Activated naive CD4-positive, alpha-beta T cell (primary cell): ENCODE measurements at regions not wholly inside any gene's neighbourhood (a gene's known extent, or its start where the extent isn't known, plus 50 kb on each side); places are given as distances from the start of the nearest gene placed in this dataset.
"Not testable (repeated sequence)": the region's sequence is repeated elsewhere in the genome, so short reads cannot be mapped to it uniquely, and the experiment has no call there.

Experiments used
- DNase-seq, 4 experiments: peaks; one replicate each; lab custom pipeline; 2025; lab: John Stamatoyannopoulos, UW

DNA sequence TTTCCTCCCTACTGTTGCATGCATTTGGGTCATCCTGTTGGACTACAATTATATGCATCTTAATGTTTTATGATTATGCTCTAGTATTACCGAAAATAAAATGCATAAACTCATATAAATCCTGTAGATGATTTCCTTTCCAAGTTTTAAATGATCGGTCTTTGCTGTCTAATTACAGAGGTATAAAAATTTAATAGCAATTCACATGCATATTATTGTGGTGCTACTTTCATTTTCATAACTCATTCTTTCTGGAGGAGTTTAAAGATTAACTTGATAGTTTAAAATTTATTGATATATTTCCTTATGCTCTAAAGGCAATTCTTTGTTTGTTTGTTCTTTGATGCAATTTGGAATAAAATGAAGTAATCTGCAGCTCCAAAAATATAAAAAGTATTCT, 1475.1 kb downstream of the MAT2B start:
- no peak for DNase-seq

DNA sequence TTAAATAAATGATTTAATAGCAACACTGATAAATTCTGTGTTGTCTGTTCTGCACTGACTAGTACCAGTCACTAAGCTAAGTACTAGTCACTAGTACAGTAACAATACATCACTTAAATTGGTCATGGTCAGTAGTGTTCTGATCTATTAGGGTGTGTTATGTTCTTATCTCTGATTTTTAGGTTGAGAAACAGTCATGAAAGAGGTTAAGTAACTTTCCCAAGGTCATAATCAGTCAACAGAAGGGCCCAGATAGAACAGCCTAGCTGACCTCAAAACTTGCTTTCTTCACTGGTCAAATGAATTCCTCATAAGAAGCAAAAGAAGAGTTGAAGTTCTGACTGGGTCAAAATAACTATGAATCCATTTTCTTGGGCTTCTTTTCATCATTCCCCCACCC, 1492.7 kb downstream of the MAT2B start:
- no peak for DNase-seq

DNA sequence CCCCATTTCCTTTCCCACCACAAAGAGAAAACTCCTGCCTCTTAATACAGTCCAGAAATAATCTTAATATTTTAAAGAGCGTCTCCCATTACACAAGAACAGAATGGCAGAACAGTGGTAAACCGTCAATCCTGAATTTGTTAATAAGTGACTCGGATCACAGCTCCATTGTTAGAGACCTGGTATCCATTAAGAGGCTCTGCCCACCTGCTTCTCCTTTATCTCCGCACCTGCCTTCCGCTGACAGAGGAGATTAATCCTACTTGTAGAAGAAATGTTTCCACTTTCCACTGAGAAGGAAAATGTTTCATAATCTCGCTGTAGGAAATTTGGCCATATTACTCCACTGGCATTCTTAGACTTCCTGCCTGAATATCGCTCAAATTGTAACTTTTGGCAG, 1493.2 kb downstream of the MAT2B start:
- DNase-seq, result no peak

DNA sequence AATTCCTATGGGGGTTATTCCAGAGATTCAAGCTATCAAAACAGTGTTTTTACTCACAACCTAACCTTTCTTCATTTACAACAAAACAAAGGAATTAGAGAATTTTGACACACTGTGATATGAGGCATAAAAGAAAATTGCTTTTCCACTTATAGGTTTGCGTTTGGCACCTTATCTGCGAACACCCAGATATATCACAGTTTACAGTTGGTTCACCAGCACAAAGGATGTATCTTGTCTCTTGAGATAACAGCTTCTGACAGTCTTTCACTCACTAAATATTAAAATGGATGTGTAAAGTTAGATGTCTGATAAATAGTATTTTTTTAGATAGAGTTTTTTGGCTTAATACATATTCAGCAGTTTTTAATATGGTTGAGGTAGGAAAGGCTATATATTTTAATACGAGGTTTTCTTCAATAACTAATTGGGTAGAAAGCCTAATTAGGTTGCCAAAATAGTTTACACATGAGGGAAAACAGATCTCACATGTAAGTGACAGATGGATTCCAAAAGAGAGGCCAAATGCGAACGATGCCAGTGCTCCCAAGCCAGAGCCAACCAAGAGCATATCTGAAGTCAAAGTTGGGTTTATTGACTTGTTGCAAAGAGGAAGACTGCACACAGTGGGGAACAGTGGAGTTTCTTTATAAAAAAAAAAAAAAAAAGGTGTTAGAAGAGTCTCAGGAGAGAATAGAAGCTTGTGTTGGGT, 1495.2 kb downstream of the MAT2B start:
- DNase-seq, result no peak

DNA sequence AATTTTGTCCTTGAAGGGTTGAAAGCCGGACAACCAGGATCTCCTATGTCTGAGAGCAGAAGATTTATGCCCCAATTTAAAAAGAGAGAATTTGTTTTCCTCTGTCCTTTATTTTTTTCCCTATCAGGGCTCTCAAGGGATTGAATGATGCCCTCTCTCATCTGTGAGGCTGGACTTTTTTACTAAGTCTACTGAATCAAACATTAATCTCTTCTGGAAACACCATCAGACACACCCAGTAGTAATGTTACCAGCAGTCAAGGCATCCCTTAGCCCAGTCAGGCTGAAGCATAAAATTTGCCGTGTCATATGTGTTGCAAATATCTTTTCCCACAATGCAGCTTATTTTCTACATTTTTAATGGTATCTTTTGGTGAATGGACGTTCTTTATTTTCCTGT, 1497.9 kb downstream of the MAT2B start:
- DNase-seq, result no peak

DNA sequence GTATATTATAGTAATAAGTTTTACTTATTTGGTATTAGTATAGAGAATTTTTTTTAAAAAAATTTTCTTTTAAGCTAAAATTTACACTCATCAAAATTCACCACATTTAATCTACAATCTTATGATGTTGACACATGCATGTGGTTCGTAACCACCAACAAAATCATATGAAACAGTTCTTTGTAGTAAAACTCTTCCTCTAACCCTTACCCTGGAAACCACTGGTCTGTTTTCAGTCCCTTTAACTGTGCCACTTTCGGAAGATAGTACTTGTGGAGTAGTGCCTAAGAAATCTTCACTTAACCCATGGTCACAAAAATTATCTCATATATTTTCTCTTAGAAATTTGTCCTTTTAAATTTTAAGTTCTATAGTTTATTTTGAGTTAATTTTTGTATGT, 1498.8 kb downstream of the MAT2B start:
- DNase-seq, result no peak

DNA sequence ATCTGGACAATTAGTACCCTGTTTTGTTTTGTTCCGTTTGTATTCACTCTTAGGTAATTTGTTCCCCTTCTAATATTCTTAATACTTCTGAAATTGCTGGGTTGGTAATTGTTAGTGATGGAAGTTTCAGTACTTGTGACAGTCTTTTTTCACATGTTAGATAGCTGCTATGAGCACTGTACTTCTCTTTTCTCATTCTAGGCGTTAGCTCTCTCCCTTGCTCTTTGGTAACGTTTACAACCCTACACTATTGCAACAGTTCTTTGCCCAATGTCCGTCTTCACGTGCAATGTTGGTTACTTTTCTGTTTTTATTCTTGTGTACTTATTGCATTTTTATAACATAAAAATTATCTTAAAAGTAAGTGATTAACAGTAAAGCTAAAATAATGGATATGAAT, 1509.0 kb downstream of the MAT2B start:
- DNase-seq, result no peak

DNA sequence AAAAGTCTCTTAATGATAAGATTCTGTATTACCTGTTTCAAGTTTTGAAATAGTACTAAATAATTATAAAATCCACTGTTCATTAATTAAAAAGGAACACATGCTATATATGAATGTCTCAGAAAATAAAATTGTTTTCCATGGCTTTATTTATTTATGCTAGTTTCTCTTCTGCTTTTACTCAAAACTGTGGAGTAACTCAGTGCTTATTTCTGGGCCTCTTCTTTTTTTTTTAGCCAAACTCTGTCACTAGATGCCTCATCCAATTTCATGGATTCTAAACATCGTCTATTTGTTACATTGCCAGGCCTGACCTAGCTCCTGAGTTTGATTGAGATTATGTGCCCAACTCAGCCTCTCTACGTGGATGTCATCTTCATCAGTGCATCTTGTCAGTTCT, 1509.7 kb downstream of the MAT2B start:
- DNase-seq, result no peak

DNA sequence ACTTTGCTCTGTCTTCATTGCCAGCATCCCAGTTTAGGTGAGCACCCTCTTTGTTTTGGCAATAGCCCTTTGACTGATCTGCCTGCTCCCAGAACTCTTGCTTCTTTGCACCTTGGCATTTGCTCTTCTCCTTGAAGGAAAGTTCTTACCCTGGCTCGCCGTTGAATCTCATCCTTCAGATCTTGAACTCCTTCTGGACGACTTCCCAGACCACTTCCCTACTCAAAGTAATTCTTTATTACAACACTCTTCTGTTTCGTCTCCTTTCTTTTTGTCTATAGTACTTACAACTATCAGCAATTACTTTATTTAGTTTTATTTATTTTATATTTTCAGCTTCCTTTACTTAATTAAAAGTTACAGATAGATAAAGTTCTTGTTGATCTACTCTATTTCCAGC, 1510.1 kb downstream of the MAT2B start:
- DNase-seq, result no peak

DNA sequence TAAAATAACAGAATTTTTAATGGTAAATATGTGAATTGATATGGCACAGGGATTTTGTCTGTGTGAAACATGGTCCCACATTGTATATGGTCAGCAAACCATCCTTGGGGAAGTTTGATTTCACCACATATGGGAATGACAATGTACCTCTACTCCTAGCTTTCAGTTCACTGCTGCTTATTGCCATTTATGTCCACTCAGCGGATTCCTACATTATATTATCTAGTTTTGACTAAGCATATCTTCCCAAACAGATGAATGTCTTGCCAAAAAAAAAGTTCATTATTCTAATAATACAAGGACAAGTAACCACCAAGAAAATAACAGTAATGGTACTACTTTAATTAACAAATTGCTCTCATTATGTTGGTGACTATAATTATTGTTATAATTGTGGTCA, 1521.6 kb downstream of the MAT2B start:
- no peak for DNase-seq

DNA sequence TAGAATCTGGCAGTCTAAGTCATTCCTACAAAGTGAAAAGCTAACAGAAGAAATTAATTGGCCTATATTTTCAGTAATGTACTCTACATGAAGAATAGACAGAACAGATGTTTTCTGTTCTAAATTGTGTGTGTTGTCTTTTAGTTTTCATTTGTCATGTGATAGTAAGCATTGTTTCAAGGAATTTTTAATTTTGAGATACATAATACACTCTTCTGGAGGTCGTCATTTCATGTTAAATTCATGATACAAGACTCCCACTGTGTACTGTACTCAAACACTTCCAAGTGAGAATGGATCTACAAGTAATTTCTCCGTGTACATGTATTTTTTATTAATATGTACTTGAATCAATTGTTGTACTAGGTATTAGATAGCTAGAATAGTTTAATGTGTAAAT, 1522.9 kb downstream of the MAT2B start:
- no peak for DNase-seq

DNA sequence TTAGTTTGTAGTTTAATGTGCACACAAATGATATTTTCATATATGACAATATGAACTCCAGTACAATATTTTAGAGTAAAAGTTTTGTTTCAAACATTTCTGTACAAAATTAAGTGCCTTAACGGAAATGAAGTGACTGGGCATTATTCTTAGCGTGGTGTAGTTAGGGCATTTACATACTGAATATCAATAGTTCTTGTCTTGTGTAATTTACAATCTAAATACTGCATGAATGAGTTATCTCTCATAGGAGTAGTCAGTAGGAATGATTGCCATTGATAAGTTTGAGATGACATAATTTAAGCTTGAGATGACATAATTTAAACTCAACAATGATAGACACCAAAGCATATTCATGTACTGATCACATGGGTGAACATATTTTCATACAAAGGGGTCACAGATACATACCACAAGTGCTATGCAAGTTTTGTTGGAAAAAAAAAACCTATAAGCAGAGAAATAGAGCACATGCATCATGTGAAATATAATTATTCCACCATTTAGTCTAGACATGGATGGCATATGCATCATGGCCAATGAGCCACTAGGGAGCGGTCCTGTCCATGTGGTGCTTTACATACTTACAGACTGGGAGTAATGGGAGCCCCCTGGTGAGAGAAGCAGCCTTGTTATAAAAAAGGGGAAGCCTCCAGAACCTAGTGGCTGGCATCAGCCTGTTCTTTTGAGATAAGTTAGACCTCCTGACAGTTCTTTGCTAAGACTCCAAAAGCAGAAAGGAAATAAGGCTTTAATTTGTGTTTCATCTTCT, 1523.9 kb downstream of the MAT2B start:
- DNase-seq, result no peak

DNA sequence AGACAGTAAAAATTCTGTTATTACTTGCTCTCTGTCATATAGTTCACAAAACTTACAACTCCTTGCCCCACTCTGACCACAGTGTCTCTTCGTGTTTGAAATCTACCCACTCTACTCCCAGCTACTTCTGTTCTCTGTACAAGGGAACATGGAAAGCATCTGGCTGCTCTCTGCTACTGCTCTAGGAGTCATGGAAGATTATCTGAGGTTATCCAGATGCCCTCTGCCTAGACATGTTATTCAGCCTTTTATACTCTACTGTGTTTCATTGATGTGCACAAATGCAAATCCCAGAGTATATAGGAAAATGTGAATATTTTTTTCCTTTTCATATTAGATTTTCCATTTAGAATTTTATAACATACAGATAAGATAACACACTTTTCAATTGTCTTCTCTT, 1525.6 kb downstream of the MAT2B start:
- DNase-seq, result no peak

DNA sequence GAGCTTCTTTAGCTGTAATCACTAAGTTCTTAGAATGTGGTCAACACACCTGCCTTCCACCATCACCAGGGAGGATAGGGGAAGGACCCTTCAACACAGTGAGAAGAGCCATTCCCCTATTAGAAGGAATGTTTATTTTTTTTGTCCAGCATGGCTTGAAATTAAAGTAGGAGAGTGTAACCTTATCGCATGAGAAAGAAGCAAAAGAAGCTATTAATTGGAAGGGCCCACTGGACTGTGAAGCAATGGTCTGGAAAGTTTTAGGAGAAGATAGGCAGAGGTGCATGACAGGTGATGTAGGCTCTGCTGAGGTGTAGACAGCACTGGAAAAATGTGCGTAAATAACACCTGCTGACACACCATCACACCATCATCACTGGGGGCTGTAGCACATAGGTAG, 1526.0 kb downstream of the MAT2B start:
- DNase-seq, result no peak

DNA sequence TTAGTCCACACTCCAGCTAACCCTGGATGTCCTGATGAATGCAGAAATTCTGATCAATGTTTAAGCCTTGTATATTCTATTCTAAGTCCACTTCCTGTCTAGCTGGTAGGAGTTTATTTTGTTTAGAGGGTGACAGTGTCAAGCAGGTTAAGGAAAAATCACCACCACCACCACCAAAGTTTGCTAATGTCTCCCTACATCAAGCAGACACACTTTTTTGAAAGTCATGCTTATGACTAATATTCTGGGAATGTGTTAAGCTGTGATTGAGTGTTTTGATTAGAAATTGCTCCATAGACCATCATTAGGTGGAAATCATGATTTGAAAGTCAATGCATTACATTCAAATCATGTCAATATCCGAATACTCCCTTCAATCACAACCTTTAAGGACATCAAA, 1530.1 kb downstream of the MAT2B start:
- DNase-seq, result no peak

DNA sequence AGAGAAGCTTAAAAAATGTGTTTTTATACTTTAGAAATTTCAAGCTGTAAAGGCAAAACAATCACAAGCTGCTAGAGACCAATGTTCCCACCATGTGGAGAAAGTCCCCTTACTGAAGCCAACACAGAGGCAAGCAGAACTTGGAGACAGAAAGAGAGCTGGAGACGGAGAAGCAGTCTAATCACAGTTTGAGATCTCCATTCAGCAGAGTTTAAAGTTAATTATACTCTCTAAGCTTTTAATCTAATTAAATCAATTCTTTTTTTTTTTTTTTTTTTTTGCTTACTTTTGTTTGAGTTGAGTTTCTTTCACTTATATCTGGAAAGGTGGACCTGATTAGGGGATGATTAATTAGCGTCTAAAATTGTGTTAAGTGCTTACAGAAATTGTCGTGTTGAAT, 1534.3 kb downstream of the MAT2B start:
- DNase-seq, result no peak

DNA sequence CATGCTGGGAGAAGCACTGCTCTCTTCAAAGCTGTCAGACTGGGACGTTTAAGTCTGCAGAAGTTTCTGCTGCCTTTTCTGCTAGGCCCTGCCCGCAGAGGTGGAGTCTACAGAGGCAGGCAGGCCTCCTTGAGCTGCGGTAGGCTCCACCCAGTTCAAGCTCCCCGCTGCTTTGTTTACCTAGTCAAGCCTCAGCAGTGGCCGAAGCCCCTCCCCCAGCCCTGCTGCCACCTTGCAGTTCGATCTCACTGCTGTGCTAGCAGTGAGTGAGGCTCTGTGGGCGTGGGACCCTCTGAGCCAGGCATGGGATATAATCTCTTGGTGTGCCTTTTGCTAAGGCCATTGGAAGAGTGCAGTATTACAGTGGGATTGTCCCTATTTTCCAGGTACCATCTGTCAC, 1540.5 kb downstream of the MAT2B start:
- not testable (repeated sequence) for DNase-seq

DNA sequence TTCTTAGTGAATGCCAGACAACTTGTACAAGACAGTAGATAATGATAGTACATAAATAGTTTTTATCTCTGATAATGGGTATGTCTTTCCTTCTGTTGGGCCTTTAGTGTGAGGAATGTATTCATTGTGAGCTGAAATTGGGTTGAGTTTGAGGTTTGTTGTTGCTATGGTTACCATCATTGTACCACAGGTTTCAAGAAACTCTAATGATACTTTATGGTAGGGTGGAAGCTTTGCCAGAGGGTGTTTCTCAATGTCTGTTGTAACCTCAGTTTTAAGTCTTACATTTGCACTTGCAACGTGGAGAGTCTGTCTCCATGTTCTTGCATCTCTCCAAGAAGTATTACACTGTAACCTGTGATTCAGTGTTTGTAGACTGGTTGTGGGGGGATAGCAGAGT, 1550.1 kb downstream of the MAT2B start:
- DNase-seq, result no peak

DNA sequence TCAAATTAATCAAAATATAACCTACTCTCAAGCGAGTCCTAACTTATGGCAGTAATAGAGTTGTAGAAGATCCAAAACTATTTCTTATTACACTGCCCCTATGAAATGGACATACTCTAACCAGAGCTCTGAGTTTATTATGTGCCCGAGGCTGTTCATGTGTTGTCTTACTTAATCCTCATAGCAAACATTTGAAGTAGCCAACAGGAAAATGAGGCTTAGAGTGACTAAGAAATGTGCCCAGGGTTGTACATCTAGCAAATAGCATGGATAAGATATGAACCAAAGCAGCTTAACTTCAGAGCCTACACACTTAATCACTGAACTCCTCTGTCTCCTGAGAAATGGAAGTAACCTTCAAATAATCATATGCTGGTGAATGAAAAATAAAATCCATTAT, 1551.7 kb downstream of the MAT2B start:
- DNase-seq, result no peak

DNA sequence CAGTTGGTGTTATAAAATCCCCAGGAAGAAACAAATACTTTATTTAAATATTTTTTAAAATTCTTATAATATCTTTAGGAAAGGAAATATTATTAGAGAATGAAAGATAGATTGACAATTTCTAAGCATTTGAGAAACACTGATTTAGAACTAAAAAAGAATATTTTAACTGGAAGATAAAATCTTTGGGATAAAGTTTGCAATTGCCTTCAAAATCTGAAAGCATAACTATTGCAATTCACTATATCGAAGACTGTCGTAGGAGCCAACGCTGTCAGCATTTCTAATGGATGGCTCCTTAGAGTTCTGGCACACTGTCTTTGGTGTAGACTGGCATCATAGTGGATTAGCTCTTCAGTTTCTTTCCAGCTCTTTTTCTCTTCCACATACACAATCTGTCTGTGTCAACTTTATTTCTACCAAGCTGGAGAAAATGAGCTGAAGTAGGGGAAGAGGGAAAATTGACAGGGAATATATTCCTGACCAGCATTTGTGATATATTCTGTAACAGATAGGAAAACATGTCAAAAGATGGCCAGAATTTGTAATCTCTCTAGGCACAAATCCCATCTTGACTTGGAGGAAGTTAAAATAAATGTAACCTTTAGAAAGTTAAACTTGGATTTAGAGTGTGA, 1561.4 kb downstream of the MAT2B start:
- DNase-seq, result no peak

DNA sequence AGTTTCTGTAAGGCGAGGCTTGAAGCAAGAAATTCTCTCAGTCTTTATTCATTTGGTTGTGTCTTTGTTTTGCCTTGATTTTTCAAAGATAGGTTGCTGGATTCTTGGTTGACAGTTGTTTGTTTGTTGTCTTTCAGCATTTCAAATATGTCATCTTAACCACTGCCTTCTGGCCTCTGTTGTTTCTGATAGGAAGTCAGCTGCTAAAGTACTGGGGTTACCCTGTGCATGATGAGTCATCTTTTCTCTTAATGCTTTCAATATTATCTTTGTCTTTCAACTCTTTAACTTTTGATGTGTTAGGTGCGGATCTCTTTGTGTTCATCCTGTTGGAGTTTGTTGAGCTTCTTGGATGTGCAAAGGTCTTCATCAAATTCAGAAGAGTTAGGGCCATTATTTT, 1571.3 kb downstream of the MAT2B start:
- no peak for DNase-seq

DNA sequence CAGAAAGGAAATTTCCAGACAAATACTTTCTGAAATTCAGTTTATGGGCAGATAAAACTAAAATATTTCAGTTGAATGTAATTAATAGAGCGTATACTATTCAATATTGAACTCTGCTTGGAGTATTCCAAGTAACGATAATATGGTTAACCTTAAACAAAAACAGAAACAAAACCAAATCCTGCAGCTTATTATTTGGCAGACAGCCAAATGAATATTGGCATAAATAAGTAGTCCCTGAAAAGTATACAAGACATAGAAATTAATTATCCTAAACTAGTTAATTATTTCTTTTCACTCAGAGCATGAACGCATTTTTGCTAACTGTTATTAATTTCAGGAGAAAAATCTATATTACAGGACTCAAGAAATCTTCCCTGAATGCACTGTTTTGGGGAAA, 1574.0 kb downstream of the MAT2B start:
- DNase-seq, result no peak

DNA sequence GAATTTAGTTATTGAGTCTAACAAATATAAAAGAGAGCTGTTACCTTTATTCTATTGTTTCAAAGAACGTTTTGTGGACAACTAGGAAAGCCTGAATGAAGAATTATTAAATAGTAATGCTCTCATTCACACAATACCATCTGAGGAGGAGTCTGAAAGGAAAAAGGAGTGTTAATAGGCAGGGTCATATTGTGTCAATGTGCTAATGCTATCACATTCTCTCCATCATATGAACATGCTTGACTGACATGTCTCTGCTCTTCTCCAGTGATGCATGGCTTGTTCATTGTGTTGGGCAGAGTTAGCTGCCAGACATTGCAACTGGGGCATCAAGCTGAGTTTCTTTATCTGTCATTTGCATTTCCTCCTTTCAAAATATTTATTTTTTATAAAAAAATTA, 1578.0 kb downstream of the MAT2B start:
- DNase-seq, result no peak
